ACHN (cell line): ENCODE measurements at regions not wholly inside any gene's neighbourhood (a gene's known extent, or its start where the extent isn't known, plus 50 kb on each side); places are given as distances from the start of the nearest gene placed in this dataset.
"Not testable (repeated sequence)": the region's sequence is repeated elsewhere in the genome, so short reads cannot be mapped to it uniquely, and the experiment has no call there.

Experiments used
- DNase-seq: peaks from one replicate; pipeline ENCODE4 v3.0.0-alpha.2; 2015
- in situ Hi-C: cut with HindIII; loops from 2 replicates; pipeline ENCODE4 v1.10.0; 2017; ENCODE audit warnings: low sequenced_read_pairs, low pct_ligation_motif_present, low pct_unique_long_range_greater_than_20kb

- in situ Hi-C loops: no loop called here
- no peak for DNase-seq
Measured at GRCh38 chr13:70788074-70788473, 679.8 kb upstream of the KLHL1 start.

- in situ Hi-C loops: no loop called here
- no peak for DNase-seq
Measured at GRCh38 chr13:70784207-70784989, 676.1 kb upstream of the KLHL1 start.

- in situ Hi-C loops: no loop called here
- no peak for DNase-seq
Measured at GRCh38 chr13:70769817-70770216, 661.6 kb upstream of the KLHL1 start.

- in situ Hi-C loops: no loop called here
- no peak for DNase-seq
Measured at GRCh38 chr13:70758932-70759331, 650.7 kb upstream of the KLHL1 start.

GRCh38 chr13:70756088-70756487, 647.8 kb upstream of the KLHL1 start:
- in situ Hi-C loops: no loop called here
- no peak for DNase-seq

GRCh38 chr13:70755456-70755855, 647.2 kb upstream of the KLHL1 start:
- no peak for DNase-seq
- in situ Hi-C loops: no loop called here

- DNase-seq: no peak
- in situ Hi-C loops: no loop called here
Measured at GRCh38 chr13:70747262-70747661, 639.0 kb upstream of the KLHL1 start.

- DNase-seq, in situ Hi-C loops: not testable (repeated sequence)
Measured at GRCh38 chr13:70746469-70746868, 638.2 kb upstream of the KLHL1 start.

- in situ Hi-C loops: no loop called here
- DNase-seq: no peak
Measured at GRCh38 chr13:70736622-70737317, 628.5 kb upstream of the KLHL1 start.

GRCh38 chr13:70732611-70733010, 624.4 kb upstream of the KLHL1 start:
- in situ Hi-C loops: no loop called here
- DNase-seq: no peak

GRCh38 chr13:70729369-70729768, 621.1 kb upstream of the KLHL1 start:
- no peak for DNase-seq
- in situ Hi-C loops: no loop called here

- DNase-seq: peak; percentile 25
- in situ Hi-C loops: no loop called here
Measured at GRCh38 chr13:70723732-70724131, 615.5 kb upstream of the KLHL1 start.

- in situ Hi-C loops: no loop called here
- no peak for DNase-seq
Measured at GRCh38 chr13:70720386-70720785, 612.1 kb upstream of the KLHL1 start.

- DNase-seq: no peak
- in situ Hi-C loops: no loop called here
Measured at GRCh38 chr13:70714993-70715392, 606.7 kb upstream of the KLHL1 start.

GRCh38 chr13:70708775-70709174, 600.5 kb upstream of the KLHL1 start:
- in situ Hi-C loops: no loop called here
- DNase-seq: no peak

GRCh38 chr13:70703755-70704154, 595.5 kb upstream of the KLHL1 start:
- in situ Hi-C loops: no loop called here
- no peak for DNase-seq

- no peak for DNase-seq
- in situ Hi-C loops: no loop called here
Measured at GRCh38 chr13:70694996-70695715, 586.9 kb upstream of the KLHL1 start.

- DNase-seq: no peak
- in situ Hi-C loops: no loop called here
Measured at GRCh38 chr13:70668983-70669382, 560.7 kb upstream of the KLHL1 start.

GRCh38 chr13:70668293-70668692, 560.0 kb upstream of the KLHL1 start:
- peak; percentile 6 for DNase-seq
- in situ Hi-C loops: no loop called here
